ENCODE measurements at regions not wholly inside any gene's neighbourhood (a gene's known extent, or its start where the extent isn't known, plus 50 kb on each side); places are given as distances from the start of the nearest gene placed in this dataset.
"Not testable (repeated sequence)": the region's sequence is repeated elsewhere in the genome, so short reads cannot be mapped to it uniquely, and the experiment has no call there.

DNA sequence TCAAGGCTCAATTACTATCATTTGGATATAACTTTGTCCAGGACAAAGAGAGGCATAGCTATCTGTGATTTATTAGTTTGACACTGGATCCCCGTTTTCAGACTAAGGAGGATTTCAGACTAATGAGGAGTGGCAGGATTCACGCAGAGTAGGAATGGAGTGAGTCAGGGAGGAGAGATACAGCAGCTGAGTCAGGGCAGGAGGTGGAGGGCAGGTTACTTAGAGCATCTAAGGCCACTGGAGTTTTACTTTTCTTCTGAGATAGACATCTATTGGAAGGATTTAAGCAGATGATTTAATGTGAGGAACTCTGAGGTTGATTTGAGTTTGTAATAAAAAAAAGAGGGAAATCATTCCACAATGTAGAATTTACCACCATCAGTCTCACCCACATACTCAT, 110.6 kb downstream of the RPIA start:
- DNase-seq (ENCODE audit: extremely low read depth, low read depth), result not testable (repeated sequence)

DNA sequence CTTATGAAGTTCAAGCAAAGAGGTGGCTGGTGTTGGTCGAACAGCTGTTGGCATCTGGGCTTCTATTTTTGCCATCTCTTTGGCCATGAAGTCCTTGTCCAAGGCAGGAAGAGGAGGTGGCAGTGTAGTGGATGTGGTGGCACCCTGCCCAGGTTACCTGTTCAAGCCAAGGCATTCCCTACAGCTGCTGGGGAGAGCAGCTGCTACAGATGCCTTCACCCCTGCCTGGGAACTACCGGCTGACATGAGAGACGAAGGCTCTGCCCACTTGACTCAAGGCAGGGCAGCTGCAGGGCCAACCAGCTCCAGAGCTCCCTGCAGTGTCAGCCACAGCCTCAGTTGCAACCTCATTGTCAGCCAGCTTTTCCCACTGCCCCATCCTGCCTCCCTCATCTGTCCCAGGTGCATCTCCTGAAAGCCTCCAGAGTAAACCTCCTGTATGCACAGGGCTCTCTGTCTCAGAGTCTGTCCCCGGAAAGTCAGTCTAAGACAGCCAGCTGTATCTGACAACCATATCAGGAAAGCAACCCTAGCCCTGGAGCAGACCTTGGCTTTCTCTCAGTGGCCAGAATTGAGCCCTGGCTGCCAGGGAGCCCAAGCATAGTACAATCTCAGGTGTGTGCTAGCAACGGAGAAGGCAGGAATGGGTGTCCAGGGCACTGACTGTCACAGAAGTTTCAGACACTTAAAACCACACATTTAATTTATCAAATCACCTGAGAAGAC, 115.9 kb downstream of the RPIA start:
- no peak for DNase-seq (ENCODE audit: extremely low read depth, low read depth)
- TF ChIP-seq, protein P1, sequence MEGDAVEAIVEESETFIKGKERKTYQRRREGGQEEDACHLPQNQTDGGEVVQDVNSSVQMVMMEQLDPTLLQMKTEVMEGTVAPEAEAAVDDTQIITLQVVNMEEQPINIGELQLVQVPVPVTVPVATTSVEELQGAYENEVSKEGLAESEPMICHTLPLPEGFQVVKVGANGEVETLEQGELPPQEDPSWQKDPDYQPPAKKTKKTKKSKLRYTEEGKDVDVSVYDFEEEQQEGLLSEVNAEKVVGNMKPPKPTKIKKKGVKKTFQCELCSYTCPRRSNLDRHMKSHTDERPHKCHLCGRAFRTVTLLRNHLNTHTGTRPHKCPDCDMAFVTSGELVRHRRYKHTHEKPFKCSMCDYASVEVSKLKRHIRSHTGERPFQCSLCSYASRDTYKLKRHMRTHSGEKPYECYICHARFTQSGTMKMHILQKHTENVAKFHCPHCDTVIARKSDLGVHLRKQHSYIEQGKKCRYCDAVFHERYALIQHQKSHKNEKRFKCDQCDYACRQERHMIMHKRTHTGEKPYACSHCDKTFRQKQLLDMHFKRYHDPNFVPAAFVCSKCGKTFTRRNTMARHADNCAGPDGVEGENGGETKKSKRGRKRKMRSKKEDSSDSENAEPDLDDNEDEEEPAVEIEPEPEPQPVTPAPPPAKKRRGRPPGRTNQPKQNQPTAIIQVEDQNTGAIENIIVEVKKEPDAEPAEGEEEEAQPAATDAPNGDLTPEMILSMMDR (IDR thresholded peaks at IDR 0.05; ENCODE audit: low read depth, low read length), result no peak

DNA sequence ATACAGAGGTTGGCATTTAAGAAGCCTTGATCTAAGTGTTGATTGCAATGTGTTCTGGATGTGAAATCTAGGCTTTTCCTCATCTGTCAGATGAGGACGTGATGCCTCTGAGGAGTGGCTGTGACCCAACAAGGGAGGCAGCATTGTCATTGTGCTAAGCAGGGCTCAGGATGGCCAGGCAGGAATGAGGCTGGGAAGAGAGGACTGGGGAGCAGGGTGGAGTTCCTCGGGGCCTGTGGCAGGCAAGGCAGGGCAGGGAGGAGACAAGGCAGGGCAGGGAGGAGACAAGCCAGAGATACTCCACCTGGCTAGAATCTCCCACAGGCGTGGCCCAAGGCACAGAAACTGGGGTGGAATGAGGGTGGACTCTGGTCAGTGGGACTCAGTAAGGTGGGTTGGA, 116.6 kb downstream of the RPIA start:
- TF ChIP-seq, protein P1 (IDR thresholded peaks at IDR 0.05; ENCODE audit: low read depth, low read length), result no peak

DNA sequence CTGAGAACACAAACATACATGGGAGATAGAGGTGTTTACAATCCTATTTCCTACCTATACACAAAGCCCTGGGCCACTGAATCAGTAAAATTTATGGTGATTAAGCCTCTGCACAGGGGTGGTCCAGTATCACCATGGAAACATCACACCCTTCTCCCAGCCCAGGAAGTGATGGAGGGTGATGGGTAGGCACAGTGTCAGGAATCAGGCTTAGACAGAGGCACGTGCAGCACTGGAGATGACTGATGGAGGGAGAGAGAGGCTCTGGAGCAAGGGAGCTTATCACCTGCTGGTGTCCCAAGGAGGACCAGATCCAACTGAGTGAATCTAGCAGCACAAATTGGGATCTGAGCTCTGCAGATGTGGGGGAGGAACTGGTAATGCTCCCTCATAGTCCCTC, 117.2 kb downstream of the RPIA start:
- TF ChIP-seq, protein P1 (IDR thresholded peaks at IDR 0.05; ENCODE audit: low read depth, low read length), result no peak
- no peak for DNase-seq (ENCODE audit: extremely low read depth, low read depth)

More for the DNA sequence above, 116.6 kb downstream of the RPIA start:
- DNase-seq (ENCODE audit: extremely low read depth, low read depth), result no peak

DNA sequence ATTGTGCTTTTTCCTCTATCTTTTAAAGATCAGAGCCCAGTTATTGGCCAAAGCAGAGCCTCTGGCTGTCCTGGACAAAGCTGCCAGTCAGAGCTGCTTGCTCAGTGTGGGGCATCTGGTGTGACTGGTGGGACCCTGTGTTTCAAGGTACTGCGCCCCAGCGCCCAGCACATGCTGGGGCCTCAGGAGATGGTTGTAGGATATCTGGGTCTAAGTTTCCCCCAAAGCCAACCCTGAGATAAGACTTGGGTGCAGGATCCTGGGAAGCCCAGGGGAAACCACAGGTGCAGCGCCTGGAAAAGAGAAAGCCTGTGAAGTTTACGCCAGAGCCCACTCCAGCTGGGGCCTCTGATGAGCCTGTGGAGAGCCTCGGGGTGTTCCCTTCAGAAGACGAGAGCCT, 117.7 kb downstream of the RPIA start:
- DNase-seq (ENCODE audit: extremely low read depth, low read depth), result no peak
- TF ChIP-seq, protein P1 (IDR thresholded peaks at IDR 0.05; ENCODE audit: low read depth, low read length), result no peak

DNA sequence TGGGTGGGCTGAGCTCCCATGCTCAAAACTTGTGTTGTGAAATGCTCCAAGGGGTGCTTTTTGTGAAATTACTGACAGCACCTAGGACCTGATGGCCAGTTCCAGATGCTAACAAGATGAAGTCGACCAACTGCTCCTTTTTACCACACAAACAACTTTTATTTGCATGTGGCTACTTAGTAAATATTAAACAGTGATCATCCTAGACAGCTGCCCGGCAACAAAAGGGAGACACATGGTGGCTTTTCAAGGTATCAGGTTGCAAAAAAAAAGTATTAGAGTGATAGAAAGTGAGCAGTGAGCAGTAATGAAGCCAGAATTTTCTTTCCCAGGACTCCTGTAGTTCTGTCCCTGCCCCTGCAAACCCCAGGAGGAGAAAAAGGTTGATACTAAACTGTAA, 118.5 kb downstream of the RPIA start:
- no peak for DNase-seq (ENCODE audit: extremely low read depth, low read depth)
- TF ChIP-seq, protein P1 (IDR thresholded peaks at IDR 0.05; ENCODE audit: low read depth, low read length), result no peak

DNA sequence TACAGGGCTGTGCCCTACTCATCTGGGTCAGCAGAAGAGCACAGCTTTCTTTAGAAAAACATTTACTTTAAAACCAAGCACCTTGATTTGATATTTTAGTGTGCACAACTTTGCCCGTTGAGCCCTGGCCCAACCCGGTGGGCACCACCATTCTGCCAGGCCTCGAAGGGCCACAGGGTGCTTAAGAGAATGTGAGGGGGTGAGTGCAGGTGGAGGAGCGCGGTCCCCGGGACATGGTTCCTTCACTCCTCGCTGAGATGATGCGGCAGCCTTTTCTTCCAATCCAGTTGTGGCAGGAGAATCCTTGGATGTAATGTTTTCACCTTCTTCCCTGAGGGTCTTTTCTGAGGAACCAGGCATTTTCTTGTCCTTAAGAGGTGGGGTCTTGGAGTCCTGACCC, 119.0 kb downstream of the RPIA start:
- DNase-seq (ENCODE audit: extremely low read depth, low read depth), result no peak
- TF ChIP-seq, protein P1 (IDR thresholded peaks at IDR 0.05; ENCODE audit: low read depth, low read length), result no peak

DNA sequence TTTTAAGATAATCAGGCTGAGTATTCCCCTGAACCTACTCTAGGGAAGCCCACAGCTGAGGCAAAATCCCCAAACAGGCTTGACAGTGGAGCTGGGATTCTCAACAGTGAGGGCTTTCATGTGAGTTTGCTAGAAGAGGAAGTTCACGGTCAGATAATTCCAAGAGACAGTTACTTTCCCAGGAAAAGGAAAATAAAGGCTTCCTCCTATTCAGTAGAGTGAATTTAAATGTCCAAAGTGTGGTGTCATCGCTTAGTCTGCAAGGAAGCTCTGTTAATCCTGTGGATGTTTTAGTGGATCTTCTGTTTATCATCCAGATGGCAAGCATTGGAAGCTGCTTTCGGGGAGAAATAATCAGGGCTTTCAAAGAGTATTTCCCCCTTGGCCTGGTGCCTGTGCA, 119.8 kb downstream of the RPIA start:
- TF ChIP-seq, protein P1 (IDR thresholded peaks at IDR 0.05; ENCODE audit: low read depth, low read length), result no peak
- DNase-seq (ENCODE audit: extremely low read depth, low read depth), result no peak
